HEK293 (cell line): ENCODE measurements at regions not wholly inside any gene's neighbourhood (a gene's known extent, or its start where the extent isn't known, plus 50 kb on each side); places are given as distances from the start of the nearest gene placed in this dataset.

Experiments used
- CTCF ChIA-PET: fragments of 350-600 bp; formaldehyde crosslinking; extraction: SDS; loops from one replicate; lab custom pipeline; 2021; ENCODE audit warnings: antibody characterized with exemption; lab: Yijun Ruan, JAX
- POLR2A ChIA-PET: fragments of 300-600 bp; formaldehyde crosslinking; extraction: SDS; loops from one replicate; lab custom pipeline; 2020; ENCODE audit warnings: antibody characterized with exemption, inconsistent platforms; lab: Yijun Ruan, JAX
- H3K27ac ChIP-seq: fragments of 200-500 bp; sonication (Bioruptor generic); 2 replicates; pipeline ENCODE4 v1.5.1; 2014; ENCODE audit warnings: low read depth, low read length, control low read depth, inconsistent platforms; ENCODE audit errors: extremely low read depth
- H3K36me3 ChIP-seq, 2 experiments: fragments of 200-500 bp in 1 of 2; sonication (Bioruptor generic) in 1 of 2; 1 replicate in 1 of 2; 2 replicates in 1 of 2; pipeline ENCODE4 v1.5.1; 2014 to 2017; ENCODE audit warnings: inconsistent platforms in 2 of 2, low read length in 2 of 2; ENCODE audit not compliant: control insufficient read depth in 2 of 2, insufficient read depth in 1 of 2
- H3K4me1 ChIP-seq: fragments of 200-500 bp; sonication (Bioruptor generic); 2 replicates; pipeline ENCODE4 v1.5.1; 2014; ENCODE audit warnings: mild to moderate bottlenecking, low read length, inconsistent platforms; ENCODE audit not compliant: control insufficient read depth, insufficient read depth
- H3K4me3 ChIP-seq: 2 replicates; pipeline ENCODE4 v1.5.1; 2011; ENCODE audit warnings: low read depth, mild to moderate bottlenecking, control low read depth, low read length, moderate library complexity
- H3K9me3 ChIP-seq: fragments of 200-500 bp; sonication (Bioruptor generic); 2 replicates; pipeline ENCODE4 v1.5.1; 2014; ENCODE audit warnings: low read depth, low read length, inconsistent platforms; ENCODE audit not compliant: control insufficient read depth, insufficient read depth
- AEBP2 ChIP-seq: fragments of 450-650 bp; formaldehyde crosslinking; IDR thresholded peaks from 2 replicates; pipeline ENCODE4 v1.5.1; 2016; ENCODE audit warnings: missing biosample characterization, missing genetic modification characterization, borderline replicate concordance
- ATF2 ChIP-seq: fragments of 450-650 bp; formaldehyde crosslinking; IDR thresholded peaks from 2 replicates; pipeline ENCODE4 v1.5.1; 2016; ENCODE audit warnings: missing biosample characterization, missing genetic modification characterization, low read depth
- BCL11B ChIP-seq: fragments of 450-650 bp; formaldehyde crosslinking; IDR thresholded peaks from 2 replicates; pipeline ENCODE4 v1.5.1; 2016; ENCODE audit warnings: low read depth, missing biosample characterization, missing genetic modification characterization
- KLF1 ChIP-seq: fragments of 450-650 bp; formaldehyde crosslinking; IDR thresholded peaks from 2 replicates; pipeline ENCODE4 v1.5.1; 2016; ENCODE audit warnings: missing biosample characterization, missing genetic modification characterization
- OSR2 ChIP-seq: fragments of 450-650 bp; formaldehyde crosslinking; IDR thresholded peaks from 2 replicates; pipeline ENCODE4 v1.5.1; 2016; ENCODE audit warnings: missing biosample characterization, missing genetic modification characterization
- PRDM10 ChIP-seq: fragments of 450-650 bp; formaldehyde crosslinking; IDR thresholded peaks from 2 replicates; pipeline ENCODE4 v1.5.1; 2016; ENCODE audit warnings: missing biosample characterization, missing genetic modification characterization
- ZFHX2 ChIP-seq: fragments of 450-650 bp; formaldehyde crosslinking; conservative IDR thresholded peaks from 2 replicates; pipeline ENCODE4 v1.5.1; 2016; ENCODE audit warnings: missing biosample characterization, missing genetic modification characterization
- ZNF148 ChIP-seq: fragments of 450-650 bp; formaldehyde crosslinking; IDR thresholded peaks from 2 replicates; pipeline ENCODE4 v1.5.0; 2017; ENCODE audit warnings: missing biosample characterization, missing genetic modification characterization, borderline replicate concordance
- ZNF16 ChIP-seq: fragments of 450-650 bp; formaldehyde crosslinking; IDR thresholded peaks from 2 replicates; pipeline ENCODE4 v1.5.1; 2016; ENCODE audit warnings: low read depth, missing biosample characterization, missing genetic modification characterization
- ZNF184 ChIP-seq: fragments of 450-650 bp; IDR thresholded peaks from 2 replicates; pipeline ENCODE4 v1.5.1; 2018; ENCODE audit warnings: missing biosample characterization, mild to moderate bottlenecking, missing genetic modification characterization
- ZNF362 ChIP-seq: fragments of 450-650 bp; formaldehyde crosslinking; IDR thresholded peaks from 2 replicates; pipeline ENCODE4 v1.5.1; 2016; ENCODE audit warnings: missing biosample characterization, missing genetic modification characterization
- ZNF423 ChIP-seq: fragments of 450-650 bp; formaldehyde crosslinking; IDR thresholded peaks from 2 replicates; pipeline ENCODE4 v1.5.1; 2016; ENCODE audit warnings: missing biosample characterization, missing genetic modification characterization
- ZNF600 ChIP-seq: fragments of 450-650 bp; formaldehyde crosslinking; IDR thresholded peaks from 2 replicates; pipeline ENCODE4 v1.5.1; 2016; ENCODE audit warnings: missing biosample characterization, missing genetic modification characterization
- ZNF621 ChIP-seq: fragments of 450-650 bp; formaldehyde crosslinking; IDR thresholded peaks from 2 replicates; pipeline ENCODE4 v1.5.1; 2017; ENCODE audit warnings: missing biosample characterization, missing genetic modification characterization
- ZNF624 ChIP-seq: fragments of 450-650 bp; formaldehyde crosslinking; IDR thresholded peaks from 2 replicates; pipeline ENCODE4 v1.5.1; 2017; ENCODE audit warnings: missing biosample characterization, missing genetic modification characterization
- ZNF791 ChIP-seq: fragments of 450-650 bp; formaldehyde crosslinking; IDR thresholded peaks from 2 replicates; pipeline ENCODE4 v1.5.1; 2016; ENCODE audit warnings: missing biosample characterization, missing genetic modification characterization
- ZNF837 ChIP-seq: fragments of 450-650 bp; formaldehyde crosslinking; IDR thresholded peaks from 2 replicates; pipeline ENCODE4 v1.5.1; 2016; ENCODE audit warnings: missing biosample characterization, missing genetic modification characterization

GRCh38 chr14:40760704-40761103 is 846.0 kb upstream of the LRFN5 start:
- Histone ChIP-seq H3K36me3 (no peaks in the 10 kb centered on the region), H3K27ac (no peak overlapping the region), H3K4me3 (no peak overlapping the region), H3K4me1 (no peaks in the 10 kb centered on the region), H3K9me3 (no peaks in the 10 kb centered on the region)
- TF ChIP-seq ZNF600 (tag by site-specific recombination): no peak
- TF ChIP-seq AEBP2 (tag by site-specific recombination): no peak
- ChIA-PET POLR2A (no interaction called here), CTCF (no interaction called here)

- CTCF ChIA-PET: no interaction called here
- Histone ChIP-seq H3K36me3 (no peaks in the 10 kb centered on the region), H3K9me3 (no peaks in the 10 kb centered on the region), H3K4me1 (no peaks in the 10 kb centered on the region), H3K4me3 (no peak overlapping the region), H3K27ac (no peak overlapping the region)
- no peak for TF ChIP-seq KLF1
- TF ChIP-seq ZNF184 (tag by site-specific recombination): no peak
- TF ChIP-seq ZNF624 (tag by site-specific recombination): no peak
- TF ChIP-seq BCL11B (tag by site-specific recombination): no peak
- TF ChIP-seq ZNF837 (tag by site-specific recombination): no peak
- TF ChIP-seq ZNF621 (tag by site-specific recombination): no peak
- no peak for TF ChIP-seq ATF2
- TF ChIP-seq ZFHX2 (tag by site-specific recombination): no peak
- no peak for TF ChIP-seq PRDM10
- TF ChIP-seq ZNF362 (tag by site-specific recombination): no peak
- TF ChIP-seq ZNF423 (tag by site-specific recombination): no peak
- no peak for TF ChIP-seq OSR2 (tag by site-specific recombination)
- TF ChIP-seq ZNF791 (tag by site-specific recombination): no peak
- TF ChIP-seq ZNF16 (tag by site-specific recombination): no peak
- no peak for TF ChIP-seq ZNF148
- POLR2A ChIA-PET: no interaction called here
Measured at GRCh38 chr14:40758076-40758475, 848.6 kb upstream of the LRFN5 start.
